ENCODE measurements at regions not wholly inside any gene's neighbourhood (a gene's known extent, or its start where the extent isn't known, plus 50 kb on each side); places are given as distances from the start of the nearest gene placed in this dataset.

- no peak for TF ChIP-seq YY1 (IDR thresholded peaks at IDR 0.05; ENCODE audit: insufficient read depth, insufficient read length)
- no peak for TF ChIP-seq ZNF274 (IDR thresholded peaks at IDR 0.05; ENCODE audit: low read depth, low read length)
- no peak for TF ChIP-seq SUZ12 (IDR thresholded peaks at IDR 0.05; ENCODE audit: extremely low read depth, insufficient read depth, insufficient read length)
Measured at GRCh38 chr5:108523360-108523759, 141.5 kb upstream of the FBXL17 start.

Measured in NT2/D1 (cell line).